Neural crest cell (in vitro differentiated cells): ENCODE measurements at regions not wholly inside any gene's neighbourhood (a gene's known extent, or its start where the extent isn't known, plus 50 kb on each side); places are given as distances from the start of the nearest gene placed in this dataset.

Experiments
- DNase-seq: peaks from one replicate; pipeline ENCODE4 v3.0.0; 2021; ENCODE audit warnings: low read depth, mixed read lengths, low spot score
- H3K27ac Mint-ChIP-seq: one replicate; pipeline ENCODE4 v1.8.0; 2021; ENCODE audit warnings: mild to moderate bottlenecking, mixed read lengths; ENCODE audit not compliant: unreplicated experiment
- H3K27me3 Mint-ChIP-seq: 2 replicates; pipeline ENCODE4 v1.8.0; 2021; ENCODE audit warnings: low read depth, mild to moderate bottlenecking, mixed read lengths
- H3K36me3 Mint-ChIP-seq: 2 replicates; pipeline ENCODE4 v1.8.0; 2021; ENCODE audit warnings: low read depth, mild to moderate bottlenecking, mixed read lengths
- H3K4me1 Mint-ChIP-seq: 2 replicates; pipeline ENCODE4 v1.8.0; 2021; ENCODE audit warnings: mixed read lengths
- H3K4me3 Mint-ChIP-seq: one replicate; pipeline ENCODE4 v1.8.0; 2021; ENCODE audit warnings: mild to moderate bottlenecking, mixed read lengths
- H3K9me3 Mint-ChIP-seq: 2 replicates; pipeline ENCODE4 v1.8.0; 2021; ENCODE audit warnings: mixed read lengths
- TF ChIP-seq, protein P1 (sequence below): fragments of 200-600 bp; sonication (generic); conservative IDR thresholded peaks from 2 replicates; pipeline ENCODE4 v1.5.0; 2021; ENCODE audit warnings: antibody characterized with exemption, mild to moderate bottlenecking

DNA sequence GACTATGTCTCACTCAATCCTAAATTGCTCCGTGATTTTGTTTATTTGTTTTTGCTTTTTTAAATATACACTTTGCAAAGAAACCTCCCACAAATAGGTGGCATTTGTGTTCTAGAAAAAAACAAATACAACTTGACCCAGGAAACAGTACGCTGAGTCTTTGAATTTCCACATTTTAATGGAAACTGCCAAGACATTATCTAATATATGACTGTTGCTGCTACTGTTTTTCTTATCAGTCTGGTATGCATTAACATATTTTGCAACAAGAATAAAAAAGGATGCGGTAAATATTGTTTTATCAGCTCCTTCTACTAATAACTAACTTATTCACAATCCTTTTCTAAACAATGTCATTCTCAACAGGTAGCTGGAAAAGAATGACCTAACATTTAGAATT is 187.4 kb downstream of the LRIG3 start:
- H3K36me3 Mint-ChIP-seq: no peaks in the 10 kb centered on the region
- H3K27ac Mint-ChIP-seq: no peak overlapping the region
- TF ChIP-seq, protein P1, sequence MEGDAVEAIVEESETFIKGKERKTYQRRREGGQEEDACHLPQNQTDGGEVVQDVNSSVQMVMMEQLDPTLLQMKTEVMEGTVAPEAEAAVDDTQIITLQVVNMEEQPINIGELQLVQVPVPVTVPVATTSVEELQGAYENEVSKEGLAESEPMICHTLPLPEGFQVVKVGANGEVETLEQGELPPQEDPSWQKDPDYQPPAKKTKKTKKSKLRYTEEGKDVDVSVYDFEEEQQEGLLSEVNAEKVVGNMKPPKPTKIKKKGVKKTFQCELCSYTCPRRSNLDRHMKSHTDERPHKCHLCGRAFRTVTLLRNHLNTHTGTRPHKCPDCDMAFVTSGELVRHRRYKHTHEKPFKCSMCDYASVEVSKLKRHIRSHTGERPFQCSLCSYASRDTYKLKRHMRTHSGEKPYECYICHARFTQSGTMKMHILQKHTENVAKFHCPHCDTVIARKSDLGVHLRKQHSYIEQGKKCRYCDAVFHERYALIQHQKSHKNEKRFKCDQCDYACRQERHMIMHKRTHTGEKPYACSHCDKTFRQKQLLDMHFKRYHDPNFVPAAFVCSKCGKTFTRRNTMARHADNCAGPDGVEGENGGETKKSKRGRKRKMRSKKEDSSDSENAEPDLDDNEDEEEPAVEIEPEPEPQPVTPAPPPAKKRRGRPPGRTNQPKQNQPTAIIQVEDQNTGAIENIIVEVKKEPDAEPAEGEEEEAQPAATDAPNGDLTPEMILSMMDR: no peak
- DNase-seq: no peak
- no peaks in the 10 kb centered on the region for H3K4me1 Mint-ChIP-seq
- no peaks in the 10 kb centered on the region for H3K27me3 Mint-ChIP-seq
- H3K9me3 Mint-ChIP-seq: no peaks in the 10 kb centered on the region
- no peak overlapping the region for H3K4me3 Mint-ChIP-seq

DNA sequence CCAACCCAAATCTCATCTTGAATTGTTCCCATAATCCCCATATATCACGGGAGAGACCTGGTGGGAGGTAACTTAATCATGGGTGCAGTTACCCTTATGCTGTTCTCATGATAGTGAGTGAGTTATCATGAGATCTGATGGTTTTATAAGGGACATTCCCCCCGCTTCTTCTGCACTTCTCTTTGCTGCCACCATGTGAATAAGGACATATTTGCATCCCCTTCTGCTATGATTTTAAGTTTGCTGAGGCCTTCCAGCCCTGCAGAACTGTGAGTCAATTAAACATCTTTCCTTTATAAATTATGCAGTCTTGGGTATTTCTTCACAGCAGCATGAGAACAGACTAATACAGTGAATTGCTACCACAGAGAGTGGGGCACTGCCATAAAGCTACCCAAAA is 179.1 kb downstream of the LRIG3 start:
- H3K27me3 Mint-ChIP-seq: no peaks in the 10 kb centered on the region
- H3K4me3 Mint-ChIP-seq: no peak overlapping the region
- H3K36me3 Mint-ChIP-seq: no peaks in the 10 kb centered on the region
- no peak for DNase-seq
- TF ChIP-seq, protein P1: no peak
- H3K9me3 Mint-ChIP-seq: no peaks in the 10 kb centered on the region
- no peaks in the 10 kb centered on the region for H3K4me1 Mint-ChIP-seq
- H3K27ac Mint-ChIP-seq: no peak overlapping the region

DNA sequence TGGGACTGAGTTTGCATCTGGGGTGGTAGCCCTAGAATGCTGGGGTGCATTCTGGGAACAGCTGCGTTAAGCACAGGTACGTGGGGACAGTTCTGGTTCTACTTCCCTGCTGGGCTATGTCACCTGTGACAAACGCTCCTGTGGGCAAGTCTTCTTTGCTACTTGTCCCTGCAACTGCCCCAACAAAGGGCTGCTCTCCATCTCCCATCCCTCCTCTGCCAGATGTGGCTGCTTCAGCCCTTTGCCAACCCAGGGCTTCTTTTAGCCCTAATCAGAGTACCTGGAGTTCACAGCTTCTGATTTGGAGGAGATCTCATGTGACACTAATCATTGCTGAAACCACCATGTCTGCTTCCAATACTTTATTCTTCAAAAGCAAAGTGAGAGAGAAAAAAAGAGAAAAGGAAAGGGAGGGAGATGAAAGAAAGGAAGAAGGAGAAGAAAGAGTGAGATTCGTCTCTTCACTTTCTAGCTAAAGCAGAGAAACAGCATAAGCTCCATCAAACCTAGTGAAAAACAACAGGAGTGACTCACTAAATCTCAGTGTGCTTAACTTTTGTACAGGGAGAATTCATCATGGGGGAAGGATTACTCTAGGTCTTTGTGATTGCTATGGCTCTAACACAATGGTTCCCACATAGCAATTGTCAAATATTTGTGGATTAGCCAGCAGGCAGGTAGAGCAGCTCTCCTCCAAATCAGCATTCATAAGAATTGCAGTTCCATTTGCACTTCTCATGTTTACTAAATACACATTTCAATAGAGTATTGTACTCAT is 174.8 kb downstream of the LRIG3 start:
- H3K27me3 Mint-ChIP-seq: no peaks in the 10 kb centered on the region

DNA sequence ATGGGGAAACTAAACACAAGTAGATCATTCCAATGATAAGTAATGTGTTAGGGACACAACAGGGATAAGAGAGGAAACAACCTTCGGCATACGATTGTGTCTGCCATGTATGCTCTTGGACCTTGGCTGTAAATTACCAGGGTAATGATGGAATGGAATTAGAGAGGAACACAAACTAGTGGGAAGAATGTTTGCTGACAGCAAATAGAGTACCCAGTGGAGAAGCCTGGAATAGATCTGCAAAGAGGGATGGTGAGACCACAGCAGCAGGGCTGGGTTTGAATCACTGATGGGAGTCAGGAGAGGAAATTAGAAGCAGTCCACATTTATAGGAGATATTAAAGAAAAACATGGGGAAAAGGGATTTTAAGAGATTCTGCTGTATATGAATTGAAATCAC is 172.8 kb downstream of the LRIG3 start:
- no peaks in the 10 kb centered on the region for H3K36me3 Mint-ChIP-seq
- H3K9me3 Mint-ChIP-seq: peaks cover 10% of the 10 kb centered on the region
- no peak overlapping the region for H3K4me3 Mint-ChIP-seq
- H3K4me1 Mint-ChIP-seq: no peaks in the 10 kb centered on the region
- DNase-seq: no peak
- TF ChIP-seq, protein P1: no peak
- H3K27me3 Mint-ChIP-seq: no peaks in the 10 kb centered on the region
- no peak overlapping the region for H3K27ac Mint-ChIP-seq

More for the DNA sequence above, 174.8 kb downstream of the LRIG3 start:
- Mint-ChIP-seq H3K4me3 (no peak overlapping the region), H3K4me1 (no peaks in the 10 kb centered on the region), H3K9me3 (peaks cover 4% of the 10 kb centered on the region), H3K36me3 (no peaks in the 10 kb centered on the region), H3K27ac (no peak overlapping the region)
- DNase-seq: no peak
- TF ChIP-seq, protein P1: no peak

DNA sequence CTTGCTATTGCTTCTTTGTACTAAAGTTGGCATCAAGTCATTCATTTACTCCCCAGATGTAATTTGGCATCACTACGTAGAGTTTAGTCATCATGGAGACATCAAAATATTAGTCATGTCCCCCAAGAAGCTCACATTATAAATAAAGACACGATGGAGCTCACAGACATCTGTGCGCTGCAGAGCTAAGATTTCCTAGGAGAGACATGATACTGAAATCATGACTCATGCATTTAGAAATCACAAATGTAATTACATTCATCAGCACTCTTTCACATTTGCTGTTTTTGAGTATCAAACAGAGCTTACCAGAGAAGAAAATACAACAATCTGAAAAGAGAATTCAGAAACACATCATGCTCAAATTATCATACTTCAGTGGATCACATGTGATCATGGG is 169.8 kb downstream of the LRIG3 start:
- no peaks in the 10 kb centered on the region for H3K4me1 Mint-ChIP-seq

More for the DNA sequence above, 169.8 kb downstream of the LRIG3 start:
- H3K4me3 Mint-ChIP-seq: no peak overlapping the region
- peaks cover 4% of the 10 kb centered on the region for H3K36me3 Mint-ChIP-seq
- TF ChIP-seq, protein P1: no peak
- DNase-seq: no peak
- no peak overlapping the region for H3K27ac Mint-ChIP-seq
- peaks cover 15% of the 10 kb centered on the region for H3K9me3 Mint-ChIP-seq
- no peaks in the 10 kb centered on the region for H3K27me3 Mint-ChIP-seq
